ENCODE measurements at regions not wholly inside any gene's neighbourhood (a gene's known extent, or its start where the extent isn't known, plus 50 kb on each side); places are given as distances from the start of the nearest gene placed in this dataset.

GRCh38 chr12:118777504-118777903 is 203.8 kb upstream of the SRRM4 start:
- no peak for TF ChIP-seq POLR2A (IDR thresholded peaks at IDR 0.05)
- no peak for TF ChIP-seq CTCF (IDR thresholded peaks at IDR 0.05)
